ENCODE measurements at regions not wholly inside any gene's neighbourhood (a gene's known extent, or its start where the extent isn't known, plus 50 kb on each side); places are given as distances from the start of the nearest gene placed in this dataset.

DNA sequence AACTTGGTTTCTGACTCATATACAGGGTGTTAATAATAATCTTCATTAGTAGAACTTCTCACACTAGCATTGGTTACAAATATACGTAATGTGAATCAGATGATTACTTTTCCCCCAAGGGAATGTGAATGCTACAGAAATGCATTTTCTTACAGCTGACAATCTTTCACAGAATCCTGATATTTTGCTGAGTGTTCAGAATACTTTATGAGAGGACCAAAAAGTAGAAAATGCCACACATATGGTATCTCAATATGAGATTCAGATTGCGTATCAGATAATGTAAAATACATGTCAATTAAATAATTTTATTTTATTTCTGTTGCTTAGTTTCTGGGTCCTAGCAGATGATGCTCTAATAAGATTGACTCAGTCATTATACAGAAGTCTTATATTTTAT lies 979.9 kb upstream of the GBE1 start:
- H3K9me3 Mint-ChIP-seq: no peaks in the 10 kb centered on the region
- Histone ChIP-seq H3K9me2 (ENCODE audit: insufficient read depth) (no peaks in the 10 kb centered on the region), H3K4me2 (no peak overlapping the region), H3K27me3 (ENCODE audit: insufficient read depth) (no peaks in the 10 kb centered on the region), H3K4me3 (no peak overlapping the region), H3K79me2 (replicated peaks; ENCODE audit: insufficient read depth) (no peaks in the 10 kb centered on the region), H3F3A (replicated peaks; ENCODE audit: low read depth) (no peaks in the 10 kb centered on the region), H3K4me1 (ENCODE audit: insufficient read depth) (peaks cover 10% of the 10 kb centered on the region; the same call in 1 of the 2 replicates), H3K27ac (ENCODE audit: low read depth) (no peak overlapping the region), H4K20me1 (replicated peaks; ENCODE audit: insufficient read depth) (no peaks in the 10 kb centered on the region), H3K36me3 (ENCODE audit: insufficient read depth) (no peaks in the 10 kb centered on the region), H2AFZ (no peak overlapping the region)
- H3K4me1 Mint-ChIP-seq: peaks cover 11% of the 10 kb centered on the region; the same call in 2 of the 3 replicates
- H3K4me3 Mint-ChIP-seq: no peak overlapping the region
- peaks cover 2% of the 10 kb centered on the region for H3K27me3 Mint-ChIP-seq (ENCODE audit: insufficient read depth, low read depth, poor library complexity)
- no peak for DNase-seq (ENCODE audit: low spot score)
- H3K36me3 Mint-ChIP-seq (ENCODE audit: low read depth): no peaks in the 10 kb centered on the region
- H3K27ac Mint-ChIP-seq: no peak overlapping the region
- TF ChIP-seq, protein P1, sequence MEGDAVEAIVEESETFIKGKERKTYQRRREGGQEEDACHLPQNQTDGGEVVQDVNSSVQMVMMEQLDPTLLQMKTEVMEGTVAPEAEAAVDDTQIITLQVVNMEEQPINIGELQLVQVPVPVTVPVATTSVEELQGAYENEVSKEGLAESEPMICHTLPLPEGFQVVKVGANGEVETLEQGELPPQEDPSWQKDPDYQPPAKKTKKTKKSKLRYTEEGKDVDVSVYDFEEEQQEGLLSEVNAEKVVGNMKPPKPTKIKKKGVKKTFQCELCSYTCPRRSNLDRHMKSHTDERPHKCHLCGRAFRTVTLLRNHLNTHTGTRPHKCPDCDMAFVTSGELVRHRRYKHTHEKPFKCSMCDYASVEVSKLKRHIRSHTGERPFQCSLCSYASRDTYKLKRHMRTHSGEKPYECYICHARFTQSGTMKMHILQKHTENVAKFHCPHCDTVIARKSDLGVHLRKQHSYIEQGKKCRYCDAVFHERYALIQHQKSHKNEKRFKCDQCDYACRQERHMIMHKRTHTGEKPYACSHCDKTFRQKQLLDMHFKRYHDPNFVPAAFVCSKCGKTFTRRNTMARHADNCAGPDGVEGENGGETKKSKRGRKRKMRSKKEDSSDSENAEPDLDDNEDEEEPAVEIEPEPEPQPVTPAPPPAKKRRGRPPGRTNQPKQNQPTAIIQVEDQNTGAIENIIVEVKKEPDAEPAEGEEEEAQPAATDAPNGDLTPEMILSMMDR (conservative IDR thresholded peaks at IDR 0.05; ENCODE audit: low read depth in 2 of 2): no peak
- TF ChIP-seq CREB1 (CRISPR knock-in tag; IDR thresholded peaks at IDR 0.05; ENCODE audit: low read depth) (no peak), STAT1 (IDR thresholded peaks at IDR 0.05; ENCODE audit: unreplicated experiment) (no peak), EZH2 (IDR thresholded peaks at IDR 0.05; ENCODE audit: low read depth, unreplicated experiment) (no peak), ZNF331 (CRISPR knock-in tag; IDR thresholded peaks at IDR 0.05; ENCODE audit: low read depth) (no peak), NANOG (IDR thresholded peaks at IDR 0.05; ENCODE audit: borderline replicate concordance) (no peak), ZNF114 (CRISPR knock-in tag; IDR thresholded peaks at IDR 0.05) (no peak), POLR2AphosphoS5 (IDR thresholded peaks at IDR 0.05; ENCODE audit: low read depth) (no peak), EZH2phosphoT487 (IDR thresholded peaks at IDR 0.05; ENCODE audit: unreplicated experiment) (no peak), JUNB (IDR thresholded peaks at IDR 0.05; ENCODE audit: unreplicated experiment) (no peak)
- TF ChIP-seq, protein P2, sequence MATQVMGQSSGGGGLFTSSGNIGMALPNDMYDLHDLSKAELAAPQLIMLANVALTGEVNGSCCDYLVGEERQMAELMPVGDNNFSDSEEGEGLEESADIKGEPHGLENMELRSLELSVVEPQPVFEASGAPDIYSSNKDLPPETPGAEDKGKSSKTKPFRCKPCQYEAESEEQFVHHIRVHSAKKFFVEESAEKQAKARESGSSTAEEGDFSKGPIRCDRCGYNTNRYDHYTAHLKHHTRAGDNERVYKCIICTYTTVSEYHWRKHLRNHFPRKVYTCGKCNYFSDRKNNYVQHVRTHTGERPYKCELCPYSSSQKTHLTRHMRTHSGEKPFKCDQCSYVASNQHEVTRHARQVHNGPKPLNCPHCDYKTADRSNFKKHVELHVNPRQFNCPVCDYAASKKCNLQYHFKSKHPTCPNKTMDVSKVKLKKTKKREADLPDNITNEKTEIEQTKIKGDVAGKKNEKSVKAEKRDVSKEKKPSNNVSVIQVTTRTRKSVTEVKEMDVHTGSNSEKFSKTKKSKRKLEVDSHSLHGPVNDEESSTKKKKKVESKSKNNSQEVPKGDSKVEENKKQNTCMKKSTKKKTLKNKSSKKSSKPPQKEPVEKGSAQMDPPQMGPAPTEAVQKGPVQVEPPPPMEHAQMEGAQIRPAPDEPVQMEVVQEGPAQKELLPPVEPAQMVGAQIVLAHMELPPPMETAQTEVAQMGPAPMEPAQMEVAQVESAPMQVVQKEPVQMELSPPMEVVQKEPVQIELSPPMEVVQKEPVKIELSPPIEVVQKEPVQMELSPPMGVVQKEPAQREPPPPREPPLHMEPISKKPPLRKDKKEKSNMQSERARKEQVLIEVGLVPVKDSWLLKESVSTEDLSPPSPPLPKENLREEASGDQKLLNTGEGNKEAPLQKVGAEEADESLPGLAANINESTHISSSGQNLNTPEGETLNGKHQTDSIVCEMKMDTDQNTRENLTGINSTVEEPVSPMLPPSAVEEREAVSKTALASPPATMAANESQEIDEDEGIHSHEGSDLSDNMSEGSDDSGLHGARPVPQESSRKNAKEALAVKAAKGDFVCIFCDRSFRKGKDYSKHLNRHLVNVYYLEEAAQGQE (IDR thresholded peaks at IDR 0.05; ENCODE audit: unreplicated experiment): no peak
- TF ChIP-seq, protein P3, sequence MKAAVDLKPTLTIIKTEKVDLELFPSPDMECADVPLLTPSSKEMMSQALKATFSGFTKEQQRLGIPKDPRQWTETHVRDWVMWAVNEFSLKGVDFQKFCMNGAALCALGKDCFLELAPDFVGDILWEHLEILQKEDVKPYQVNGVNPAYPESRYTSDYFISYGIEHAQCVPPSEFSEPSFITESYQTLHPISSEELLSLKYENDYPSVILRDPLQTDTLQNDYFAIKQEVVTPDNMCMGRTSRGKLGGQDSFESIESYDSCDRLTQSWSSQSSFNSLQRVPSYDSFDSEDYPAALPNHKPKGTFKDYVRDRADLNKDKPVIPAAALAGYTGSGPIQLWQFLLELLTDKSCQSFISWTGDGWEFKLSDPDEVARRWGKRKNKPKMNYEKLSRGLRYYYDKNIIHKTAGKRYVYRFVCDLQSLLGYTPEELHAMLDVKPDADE (IDR thresholded peaks at IDR 0.05): no peak
- TF ChIP-seq, protein P4, sequence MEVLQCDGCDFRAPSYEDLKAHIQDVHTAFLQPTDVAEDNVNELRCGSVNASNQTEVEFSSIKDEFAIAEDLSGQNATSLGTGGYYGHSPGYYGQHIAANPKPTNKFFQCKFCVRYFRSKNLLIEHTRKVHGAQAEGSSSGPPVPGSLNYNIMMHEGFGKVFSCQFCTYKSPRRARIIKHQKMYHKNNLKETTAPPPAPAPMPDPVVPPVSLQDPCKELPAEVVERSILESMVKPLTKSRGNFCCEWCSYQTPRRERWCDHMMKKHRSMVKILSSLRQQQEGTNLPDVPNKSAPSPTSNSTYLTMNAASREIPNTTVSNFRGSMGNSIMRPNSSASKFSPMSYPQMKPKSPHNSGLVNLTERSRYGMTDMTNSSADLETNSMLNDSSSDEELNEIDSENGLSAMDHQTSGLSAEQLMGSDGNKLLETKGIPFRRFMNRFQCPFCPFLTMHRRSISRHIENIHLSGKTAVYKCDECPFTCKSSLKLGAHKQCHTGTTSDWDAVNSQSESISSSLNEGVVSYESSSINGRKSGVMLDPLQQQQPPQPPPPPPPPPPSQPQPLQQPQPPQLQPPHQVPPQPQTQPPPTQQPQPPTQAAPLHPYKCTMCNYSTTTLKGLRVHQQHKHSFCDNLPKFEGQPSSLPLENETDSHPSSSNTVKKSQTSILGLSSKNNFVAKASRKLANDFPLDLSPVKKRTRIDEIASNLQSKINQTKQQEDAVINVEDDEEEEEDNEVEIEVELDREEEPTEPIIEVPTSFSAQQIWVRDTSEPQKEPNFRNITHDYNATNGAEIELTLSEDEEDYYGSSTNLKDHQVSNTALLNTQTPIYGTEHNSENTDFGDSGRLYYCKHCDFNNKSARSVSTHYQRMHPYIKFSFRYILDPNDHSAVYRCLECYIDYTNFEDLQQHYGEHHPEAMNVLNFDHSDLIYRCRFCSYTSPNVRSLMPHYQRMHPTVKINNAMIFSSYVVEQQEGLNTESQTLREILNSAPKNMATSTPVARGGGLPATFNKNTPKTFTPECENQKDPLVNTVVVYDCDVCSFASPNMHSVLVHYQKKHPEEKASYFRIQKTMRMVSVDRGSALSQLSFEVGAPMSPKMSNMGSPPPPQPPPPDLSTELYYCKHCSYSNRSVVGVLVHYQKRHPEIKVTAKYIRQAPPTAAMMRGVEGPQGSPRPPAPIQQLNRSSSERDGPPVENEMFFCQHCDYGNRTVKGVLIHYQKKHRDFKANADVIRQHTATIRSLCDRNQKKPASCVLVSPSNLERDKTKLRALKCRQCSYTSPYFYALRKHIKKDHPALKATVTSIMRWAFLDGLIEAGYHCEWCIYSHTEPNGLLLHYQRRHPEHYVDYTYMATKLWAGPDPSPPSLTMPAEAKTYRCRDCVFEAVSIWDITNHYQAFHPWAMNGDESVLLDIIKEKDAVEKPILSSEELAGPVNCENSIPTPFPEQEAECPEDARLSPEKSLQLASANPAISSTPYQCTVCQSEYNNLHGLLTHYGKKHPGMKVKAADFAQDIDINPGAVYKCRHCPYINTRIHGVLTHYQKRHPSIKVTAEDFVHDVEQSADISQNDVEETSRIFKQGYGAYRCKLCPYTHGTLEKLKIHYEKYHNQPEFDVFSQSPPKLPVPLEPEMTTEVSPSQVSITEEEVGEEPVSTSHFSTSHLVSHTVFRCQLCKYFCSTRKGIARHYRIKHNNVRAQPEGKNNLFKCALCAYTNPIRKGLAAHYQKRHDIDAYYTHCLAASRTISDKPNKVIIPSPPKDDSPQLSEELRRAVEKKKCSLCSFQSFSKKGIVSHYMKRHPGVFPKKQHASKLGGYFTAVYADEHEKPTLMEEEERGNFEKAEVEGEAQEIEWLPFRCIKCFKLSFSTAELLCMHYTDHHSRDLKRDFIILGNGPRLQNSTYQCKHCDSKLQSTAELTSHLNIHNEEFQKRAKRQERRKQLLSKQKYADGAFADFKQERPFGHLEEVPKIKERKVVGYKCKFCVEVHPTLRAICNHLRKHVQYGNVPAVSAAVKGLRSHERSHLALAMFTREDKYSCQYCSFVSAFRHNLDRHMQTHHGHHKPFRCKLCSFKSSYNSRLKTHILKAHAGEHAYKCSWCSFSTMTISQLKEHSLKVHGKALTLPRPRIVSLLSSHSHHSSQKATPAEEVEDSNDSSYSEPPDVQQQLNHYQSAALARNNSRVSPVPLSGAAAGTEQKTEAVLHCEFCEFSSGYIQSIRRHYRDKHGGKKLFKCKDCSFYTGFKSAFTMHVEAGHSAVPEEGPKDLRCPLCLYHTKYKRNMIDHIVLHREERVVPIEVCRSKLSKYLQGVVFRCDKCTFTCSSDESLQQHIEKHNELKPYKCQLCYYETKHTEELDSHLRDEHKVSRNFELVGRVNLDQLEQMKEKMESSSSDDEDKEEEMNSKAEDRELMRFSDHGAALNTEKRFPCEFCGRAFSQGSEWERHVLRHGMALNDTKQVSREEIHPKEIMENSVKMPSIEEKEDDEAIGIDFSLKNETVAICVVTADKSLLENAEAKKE (CRISPR knock-in tag; IDR thresholded peaks at IDR 0.05): no peak
- ATAC-seq: no peak
